ENCODE measurements at regions not wholly inside any gene's neighbourhood (a gene's known extent, or its start where the extent isn't known, plus 50 kb on each side); places are given as distances from the start of the nearest gene placed in this dataset.

- TF ChIP-seq CTCF (IDR thresholded peaks at IDR 0.05; ENCODE audit: poor library complexity, severe bottlenecking): no peak
- no peak for TF ChIP-seq MXI1 (conservative IDR thresholded peaks at IDR 0.05; ENCODE audit: poor library complexity, severe bottlenecking)
- no peak for TF ChIP-seq SMC3 (conservative IDR thresholded peaks at IDR 0.05; ENCODE audit: poor library complexity)
- TF ChIP-seq POLR2AphosphoS5 (IDR thresholded peaks at IDR 0.05): no peak
- no peak for TF ChIP-seq EZH2 (IDR thresholded peaks at IDR 0.05; ENCODE audit: borderline replicate concordance, insufficient read depth, low read length, poor library complexity, severe bottlenecking)
- no peak for TF ChIP-seq TAF1 (IDR thresholded peaks at IDR 0.05; ENCODE audit: low read depth)
- TF ChIP-seq REST (IDR thresholded peaks at IDR 0.05; ENCODE audit: borderline replicate concordance): no peak
Measured at GRCh38 chr10:107303203-107303602, 138.7 kb upstream of the SORCS1 start.
